Natural killer cell treated with Interleukin-12 subunit alpha and Interleukin-12 subunit beta and Interleukin-15 and Interleukin-18, amount 100 ng/mL, for 72 hours (primary cell): ENCODE measurements at regions not wholly inside any gene's neighbourhood (a gene's known extent, or its start where the extent isn't known, plus 50 kb on each side); places are given as distances from the start of the nearest gene placed in this dataset.

Source experiments
- ATAC-seq, 2 donors: fragments of 150-1000 bp; cut with Tn5 transposase in 1 of 2; sonication (Bioruptor Pico), chemical (Tn5 transposase) in 1 of 2; 2 replicates each; pipeline ENCODE4 v1.10.0; 2021
- DNase-seq: peaks from one replicate; pipeline ENCODE4 v3.0.0; 2022; ENCODE audit warnings: low spot score
- H3K27ac Mint-ChIP-seq, 2 donors: 1 replicate in 1 of 2; 2 replicates in 1 of 2; pipeline ENCODE4 v1.8.0; 2022; ENCODE audit warnings: mixed read lengths in 2 of 2, mild to moderate bottlenecking in 1 of 2, moderate library complexity in 1 of 2
- H3K27me3 Mint-ChIP-seq, 2 donors: 1 replicate in 1 of 2; 2 replicates in 1 of 2; pipeline ENCODE4 v1.8.0; 2022; ENCODE audit warnings: mixed read lengths in 2 of 2
- H3K36me3 Mint-ChIP-seq: one replicate; pipeline ENCODE4 v1.8.0; 2022; ENCODE audit warnings: mixed read lengths
- H3K4me1 Mint-ChIP-seq, 2 donors: 1 replicate in 1 of 2; 2 replicates in 1 of 2; pipeline ENCODE4 v1.8.0; 2022; ENCODE audit warnings: low read depth in 2 of 2, mixed read lengths in 2 of 2, mild to moderate bottlenecking in 1 of 2
- H3K4me3 Mint-ChIP-seq: one replicate; pipeline ENCODE4 v1.8.0; 2022; ENCODE audit warnings: mixed read lengths
- H3K9me3 Mint-ChIP-seq: 2 replicates; pipeline ENCODE4 v1.8.0; 2022; ENCODE audit warnings: mixed read lengths

GRCh38 chr7:21099432-21099831 lies 312.7 kb upstream of the SP8 start:
- Mint-ChIP-seq H3K36me3 (no peaks in the 10 kb centered on the region), H3K4me1 (no peaks in the 10 kb centered on the region), H3K27ac (no peak overlapping the region), H3K4me3 (no peak overlapping the region), H3K27me3 (peaks cover 6 to 23% of the 10 kb centered on the region in 2 donors), H3K9me3 (peaks cover 4% of the 10 kb centered on the region)
- no peak for ATAC-seq
- DNase-seq = no peak

GRCh38 chr7:21099955-21100354 lies 313.3 kb upstream of the SP8 start:
- Mint-ChIP-seq H3K4me3 (no peak overlapping the region), H3K36me3 (no peaks in the 10 kb centered on the region), H3K27ac (no peak overlapping the region), H3K27me3 (peaks cover 5 to 19% of the 10 kb centered on the region in 2 donors), H3K9me3 (peaks cover 4% of the 10 kb centered on the region), H3K4me1 (no peaks in the 10 kb centered on the region)
- DNase-seq = no peak
- no peak for ATAC-seq

- peaks cover 4% of the 10 kb centered on the region for H3K9me3 Mint-ChIP-seq
- no peaks in the 10 kb centered on the region for H3K36me3 Mint-ChIP-seq
- no peak for DNase-seq
- no peaks in the 10 kb centered on the region for H3K4me1 Mint-ChIP-seq
- H3K27ac Mint-ChIP-seq = no peak overlapping the region
- ATAC-seq = no peak
- peaks cover 7 to 18% of the 10 kb centered on the region in 2 donors for H3K27me3 Mint-ChIP-seq
- no peak overlapping the region for H3K4me3 Mint-ChIP-seq
Observed at GRCh38 chr7:21101541-21101940, 314.9 kb upstream of the SP8 start.

GRCh38 chr7:21103426-21104123 lies 316.9 kb upstream of the SP8 start:
- Mint-ChIP-seq H3K36me3 (no peaks in the 10 kb centered on the region), H3K27ac (no peak overlapping the region), H3K9me3 (no peaks in the 10 kb centered on the region), H3K27me3 (peaks cover 10 to 13% of the 10 kb centered on the region in 2 donors), H3K4me3 (no peak overlapping the region), H3K4me1 (no peaks in the 10 kb centered on the region)
- ATAC-seq (no peak), DNase-seq (no peak)

GRCh38 chr7:21104124-21104500 lies 317.4 kb upstream of the SP8 start:
- H3K27me3 Mint-ChIP-seq = peaks cover 10 to 13% of the 10 kb centered on the region in 2 donors
- H3K9me3 Mint-ChIP-seq = no peaks in the 10 kb centered on the region
- no peak overlapping the region for H3K27ac Mint-ChIP-seq
- DNase-seq = no peak
- no peak for ATAC-seq
- H3K36me3 Mint-ChIP-seq = no peaks in the 10 kb centered on the region
- H3K4me1 Mint-ChIP-seq = no peaks in the 10 kb centered on the region
- no peak overlapping the region for H3K4me3 Mint-ChIP-seq

- Mint-ChIP-seq H3K9me3 (no peaks in the 10 kb centered on the region), H3K27me3 (peaks cover 10 to 12% of the 10 kb centered on the region in 2 donors), H3K4me3 (no peak overlapping the region), H3K27ac (no peak overlapping the region), H3K36me3 (no peaks in the 10 kb centered on the region), H3K4me1 (no peaks in the 10 kb centered on the region)
- no peak for ATAC-seq
- DNase-seq = no peak
Observed at GRCh38 chr7:21106296-21106732, 319.6 kb upstream of the SP8 start.

GRCh38 chr7:21107101-21107500 lies 320.4 kb upstream of the SP8 start:
- H3K36me3 Mint-ChIP-seq = no peaks in the 10 kb centered on the region
- ATAC-seq = no peak
- H3K9me3 Mint-ChIP-seq = no peaks in the 10 kb centered on the region
- no peak overlapping the region for H3K27ac Mint-ChIP-seq
- peaks cover 6 to 7% of the 10 kb centered on the region in 2 donors for H3K27me3 Mint-ChIP-seq
- H3K4me3 Mint-ChIP-seq = no peak overlapping the region
- DNase-seq = no peak
- no peaks in the 10 kb centered on the region for H3K4me1 Mint-ChIP-seq

GRCh38 chr7:21108182-21108581 lies 319.7 kb upstream of the SP4 start:
- no peak for DNase-seq
- no peak overlapping the region for H3K4me3 Mint-ChIP-seq
- no peaks in the 10 kb centered on the region for H3K9me3 Mint-ChIP-seq
- no peaks in the 10 kb centered on the region for H3K36me3 Mint-ChIP-seq
- no peaks in the 10 kb centered on the region for H3K4me1 Mint-ChIP-seq
- H3K27ac Mint-ChIP-seq = no peak overlapping the region
- peaks cover 9 to 10% of the 10 kb centered on the region in 2 donors for H3K27me3 Mint-ChIP-seq
- no peak for ATAC-seq

GRCh38 chr7:21113609-21114415 lies 314.1 kb upstream of the SP4 start:
- H3K27me3 Mint-ChIP-seq = peaks cover 16 to 36% of the 10 kb centered on the region in 2 donors
- H3K27ac Mint-ChIP-seq = no peak overlapping the region
- H3K4me3 Mint-ChIP-seq = no peak overlapping the region
- H3K36me3 Mint-ChIP-seq = no peaks in the 10 kb centered on the region
- DNase-seq = no peak
- no peaks in the 10 kb centered on the region for H3K9me3 Mint-ChIP-seq
- no peaks in the 10 kb centered on the region for H3K4me1 Mint-ChIP-seq
- no peak for ATAC-seq

GRCh38 chr7:21123586-21123985 lies 304.3 kb upstream of the SP4 start:
- Mint-ChIP-seq H3K4me1 (no peaks in the 10 kb centered on the region), H3K27ac (no peak overlapping the region), H3K4me3 (no peak overlapping the region)

GRCh38 chr7:21125297-21125696 lies 302.6 kb upstream of the SP4 start:
- Mint-ChIP-seq H3K9me3 (no peaks in the 10 kb centered on the region), H3K27me3 (peaks cover 13 to 21% of the 10 kb centered on the region in 2 donors), H3K4me3 (no peak overlapping the region), H3K4me1 (no peaks in the 10 kb centered on the region), H3K36me3 (no peaks in the 10 kb centered on the region), H3K27ac (no peak overlapping the region)
- DNase-seq = no peak
- no peak for ATAC-seq

More at GRCh38 chr7:21123586-21123985, 304.3 kb upstream of the SP4 start:
- Mint-ChIP-seq H3K36me3 (no peaks in the 10 kb centered on the region), H3K27me3 (peaks cover 13 to 24% of the 10 kb centered on the region in 2 donors), H3K9me3 (no peaks in the 10 kb centered on the region)
- no peak for ATAC-seq
- no peak for DNase-seq

GRCh38 chr7:21128062-21128817 lies 299.6 kb upstream of the SP4 start:
- ATAC-seq (no peak), DNase-seq (no peak)
- Mint-ChIP-seq H3K27me3 (peaks cover 15 to 38% of the 10 kb centered on the region in 2 donors), H3K36me3 (no peaks in the 10 kb centered on the region), H3K9me3 (peaks cover 4% of the 10 kb centered on the region), H3K4me3 (no peak overlapping the region), H3K4me1 (no peaks in the 10 kb centered on the region), H3K27ac (no peak overlapping the region)

GRCh38 chr7:21131897-21132296 lies 296.0 kb upstream of the SP4 start:
- Mint-ChIP-seq H3K36me3 (peaks cover 5% of the 10 kb centered on the region), H3K4me1 (no peaks in the 10 kb centered on the region), H3K9me3 (peaks cover 8% of the 10 kb centered on the region), H3K4me3 (no peak overlapping the region), H3K27me3 (peaks cover 9 to 33% of the 10 kb centered on the region in 2 donors), H3K27ac (no peak overlapping the region)
- no peak for DNase-seq
- ATAC-seq = no peak

GRCh38 chr7:21134631-21135030 lies 293.3 kb upstream of the SP4 start:
- Mint-ChIP-seq H3K9me3 (peaks cover 8% of the 10 kb centered on the region), H3K4me1 (no peaks in the 10 kb centered on the region), H3K36me3 (peaks cover 5% of the 10 kb centered on the region), H3K27ac (no peak overlapping the region), H3K4me3 (no peak overlapping the region), H3K27me3 (peaks cover 12 to 43% of the 10 kb centered on the region in 2 donors)
- ATAC-seq = no peak
- no peak for DNase-seq
